ENCODE measurements at regions not wholly inside any gene's neighbourhood (a gene's known extent, or its start where the extent isn't known, plus 50 kb on each side); places are given as distances from the start of the nearest gene placed in this dataset.

DNA sequence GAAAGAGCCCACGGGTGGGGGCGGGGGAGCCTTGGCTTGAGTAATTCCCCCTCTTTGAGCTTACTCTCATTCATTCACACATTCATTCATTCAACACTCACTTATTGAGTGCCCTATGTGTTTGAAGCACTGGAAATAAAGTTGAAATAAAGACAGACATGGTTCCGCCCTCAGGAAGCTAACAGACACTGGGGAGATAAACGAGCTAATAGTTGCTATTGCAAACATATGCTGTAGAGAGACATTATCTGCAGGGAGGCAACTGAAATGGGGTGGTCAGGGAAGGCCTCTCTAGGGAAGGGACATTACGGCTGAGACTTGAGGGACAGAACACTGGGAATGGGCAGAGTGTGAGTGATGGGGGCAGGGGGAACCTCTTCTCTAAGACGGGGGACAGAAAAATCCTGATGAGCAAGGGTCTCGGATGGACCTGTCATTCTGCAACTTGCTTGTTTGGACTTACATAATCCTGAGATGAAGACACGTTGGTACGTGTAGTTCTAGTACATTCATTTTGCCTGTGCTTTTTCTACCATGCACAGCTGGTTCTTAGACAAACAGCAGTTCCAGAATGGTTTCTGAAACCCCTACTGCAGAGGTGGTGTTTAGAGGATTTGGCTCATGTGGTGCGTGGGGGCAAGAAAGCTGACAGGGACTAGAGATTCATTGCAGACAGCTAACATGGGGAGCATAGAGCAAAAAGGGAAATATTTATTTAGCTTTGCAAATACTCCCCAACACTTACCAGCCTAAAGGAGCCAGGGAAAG lies 71.1 kb upstream of the BLCAP start:
- no peak for DNase-seq (ENCODE audit: low read depth in 2 of 2, low spot score in 1 of 2)

DNA sequence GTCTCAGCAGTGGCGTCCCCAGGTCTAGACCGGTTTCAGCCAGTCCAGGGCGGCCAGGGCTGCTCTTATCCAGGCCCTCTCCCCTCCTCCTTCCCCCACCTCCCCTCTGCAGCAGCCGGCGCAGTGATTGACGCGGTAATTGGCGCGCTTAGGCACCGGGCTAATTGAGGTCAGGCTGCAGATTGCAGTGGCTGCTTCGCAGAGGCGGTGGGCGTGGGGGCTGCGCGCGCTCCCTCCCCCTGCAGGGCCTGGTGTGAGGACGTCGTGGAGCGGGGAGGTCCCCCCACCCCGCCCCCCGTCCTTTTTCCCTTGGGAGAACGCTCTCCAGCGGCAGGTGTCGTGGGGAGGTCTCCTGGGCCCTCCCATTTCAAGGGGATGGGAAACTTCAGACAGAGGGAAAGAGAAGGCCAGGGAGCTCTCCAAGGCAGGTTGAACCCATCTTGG lies 70.4 kb upstream of the BLCAP start:
- DNase-seq (ENCODE audit: low read depth in 2 of 2, low spot score in 1 of 2): no peak

GRCh38 chr20:37596890-37597536 lies 69.3 kb upstream of the BLCAP start:
- DNase-seq (ENCODE audit: low read depth in 2 of 2, low spot score in 1 of 2): no peak

DNA sequence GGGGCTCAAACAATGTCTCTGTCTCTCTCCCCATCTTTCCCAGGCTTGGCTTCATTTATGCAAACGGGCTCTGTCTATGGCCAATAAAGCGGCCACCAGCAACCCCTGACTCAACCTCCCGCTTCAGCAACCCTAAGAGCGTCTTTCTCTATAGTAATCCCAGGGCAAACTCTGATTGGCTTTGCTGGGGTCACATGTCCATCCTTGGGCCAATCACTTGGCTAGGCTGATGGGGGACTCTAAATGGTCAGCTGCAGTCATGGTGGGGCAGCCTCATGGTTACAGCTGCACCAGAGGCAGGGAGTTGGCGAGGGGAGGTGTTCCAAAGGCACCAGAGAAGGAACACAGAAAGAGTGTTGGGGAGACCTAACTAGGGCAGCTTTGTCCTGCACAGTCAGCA lies 68.5 kb upstream of the BLCAP start:
- DNase-seq (ENCODE audit: low read depth in 2 of 2, low spot score in 1 of 2): no peak

DNA sequence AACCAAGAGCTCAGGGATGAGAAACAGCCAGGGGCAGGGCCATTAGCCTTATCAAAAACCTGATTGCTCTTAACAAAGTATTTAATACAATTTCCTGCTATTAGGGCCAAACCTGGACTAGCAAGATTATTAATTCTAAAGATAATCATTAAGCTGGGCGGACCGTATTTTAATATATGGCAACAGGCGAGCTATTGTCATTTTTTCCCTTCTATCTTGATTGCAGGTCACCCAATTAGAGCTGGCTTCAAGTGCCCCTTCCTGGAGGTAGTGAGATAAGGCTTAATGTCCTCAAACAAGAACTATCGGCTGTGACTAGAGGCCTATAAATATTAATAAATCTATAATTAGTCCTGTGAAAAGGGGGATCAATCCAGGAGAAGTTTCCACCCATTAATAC lies 66.0 kb upstream of the BLCAP start:
- DNase-seq (ENCODE audit: low read depth in 2 of 2, low spot score in 1 of 2): no peak

- DNase-seq (ENCODE audit: low read depth in 2 of 2, low spot score in 1 of 2): no peak
Observed at GRCh38 chr20:37590938-37591490, 63.3 kb upstream of the BLCAP start.

DNA sequence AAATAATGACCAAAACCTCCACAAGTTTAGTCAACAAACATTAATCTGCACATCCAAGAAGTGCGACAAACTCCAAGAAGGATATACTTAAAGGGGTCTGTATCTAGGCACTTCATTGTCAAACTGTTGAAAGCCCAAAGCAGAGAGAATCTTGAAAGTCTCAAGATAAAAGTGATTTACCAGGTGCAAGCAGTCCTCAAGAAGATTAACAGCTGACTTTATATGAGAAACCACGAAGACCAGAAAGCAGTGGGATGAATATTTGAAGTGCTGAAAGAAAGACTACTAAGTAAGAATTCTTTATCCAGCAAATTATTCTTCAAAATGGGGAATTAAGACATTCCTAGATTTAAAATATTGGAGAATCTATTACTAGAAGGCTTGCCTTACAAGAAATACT lies 58.4 kb upstream of the BLCAP start:
- no peak for DNase-seq (ENCODE audit: low read depth in 2 of 2, low spot score in 1 of 2)

GRCh38 chr20:37584238-37584807 lies 56.6 kb upstream of the BLCAP start:
- DNase-seq (ENCODE audit: low read depth in 2 of 2, low spot score in 1 of 2): no peak

DNA sequence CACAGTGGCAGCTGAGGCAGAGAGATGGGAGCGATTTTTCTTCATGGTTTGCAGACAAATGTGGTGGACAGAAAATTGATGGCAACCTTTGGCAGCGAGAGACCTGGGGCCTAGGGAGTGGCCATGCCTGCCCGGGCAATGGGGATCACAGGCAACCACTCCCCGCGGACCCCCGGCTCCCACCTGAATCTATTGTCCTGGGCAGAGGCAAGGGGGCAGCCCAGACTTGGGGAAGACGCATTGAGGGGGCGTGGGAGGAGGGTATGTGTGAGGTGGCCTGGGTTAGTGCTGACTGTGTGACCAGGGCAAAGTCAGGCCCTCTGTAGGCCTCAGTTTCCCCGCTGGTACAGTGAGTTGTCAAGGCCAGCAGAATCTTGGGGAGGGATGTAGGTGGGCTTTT lies 53.6 kb upstream of the BLCAP start:
- DNase-seq (ENCODE audit: low read depth in 2 of 2, low spot score in 1 of 2): no peak

GRCh38 chr20:37580069-37580468 lies 52.4 kb upstream of the BLCAP start:
- DNase-seq (ENCODE audit: low read depth in 2 of 2, low spot score in 1 of 2): no peak

DNA sequence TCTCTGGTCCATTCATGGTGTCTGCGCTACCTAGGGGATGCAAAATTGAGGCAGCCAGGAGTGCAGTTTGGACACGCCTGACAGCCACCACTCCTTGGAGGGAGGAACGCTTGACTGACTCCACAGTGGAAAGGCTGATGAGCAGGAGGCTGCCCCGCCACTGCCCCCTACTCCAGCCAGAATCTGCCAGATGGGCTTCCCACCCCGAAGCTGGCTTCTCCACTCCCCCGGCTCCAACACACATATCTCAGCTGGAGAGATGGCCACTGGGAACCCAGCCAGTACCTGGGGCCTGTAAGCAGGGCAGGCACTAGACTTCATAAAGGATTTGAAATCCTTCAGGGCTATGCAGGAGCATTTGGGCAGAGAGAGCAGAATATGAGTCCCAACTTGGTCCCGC lies 51.4 kb upstream of the BLCAP start:
- no peak for DNase-seq (ENCODE audit: low read depth in 2 of 2, low spot score in 1 of 2)

DNA sequence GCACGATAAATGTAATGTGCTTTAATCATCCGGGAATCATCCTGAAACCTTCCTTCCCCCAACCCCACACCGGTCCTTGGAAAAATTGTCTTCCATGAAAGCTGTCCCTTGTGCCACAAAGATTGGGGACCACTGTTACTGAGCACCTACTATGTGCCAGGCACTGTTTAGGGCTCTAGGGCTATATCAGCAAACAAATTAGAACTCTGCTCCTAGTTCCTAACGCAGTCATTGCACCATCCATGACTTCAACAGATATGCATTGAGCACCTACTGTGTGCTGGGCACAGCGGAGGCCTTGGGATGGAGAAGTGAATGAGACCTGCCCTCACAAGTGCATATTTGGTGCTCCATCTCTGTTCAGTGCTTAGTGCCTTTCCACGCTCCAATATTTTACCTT lies 50.3 kb upstream of the BLCAP start:
- DNase-seq (ENCODE audit: low read depth in 2 of 2, low spot score in 1 of 2): no peak
